Lower leg skin (tissue), 3 donors: ENCODE measurements at regions not wholly inside any gene's neighbourhood (a gene's known extent, or its start where the extent isn't known, plus 50 kb on each side); places are given as distances from the start of the nearest gene placed in this dataset.

ENCODE experiments used
- CTCF ChIP-seq, 3 donors: fragments of 450-650 bp; IDR thresholded peaks; one replicate each; pipeline ENCODE4 v1.5.1; 2016; ENCODE audit warnings: antibody characterized with exemption in 3 of 3, mild to moderate bottlenecking in 3 of 3, moderate library complexity in 2 of 3
- POLR2A ChIP-seq, 2 donors: fragments of 450-650 bp; IDR thresholded peaks; one replicate each; pipeline ENCODE4 v1.6.1; 2016 to 2017; ENCODE audit warnings: antibody characterized with exemption in 2 of 2, mild to moderate bottlenecking in 1 of 2, moderate library complexity in 1 of 2

DNA sequence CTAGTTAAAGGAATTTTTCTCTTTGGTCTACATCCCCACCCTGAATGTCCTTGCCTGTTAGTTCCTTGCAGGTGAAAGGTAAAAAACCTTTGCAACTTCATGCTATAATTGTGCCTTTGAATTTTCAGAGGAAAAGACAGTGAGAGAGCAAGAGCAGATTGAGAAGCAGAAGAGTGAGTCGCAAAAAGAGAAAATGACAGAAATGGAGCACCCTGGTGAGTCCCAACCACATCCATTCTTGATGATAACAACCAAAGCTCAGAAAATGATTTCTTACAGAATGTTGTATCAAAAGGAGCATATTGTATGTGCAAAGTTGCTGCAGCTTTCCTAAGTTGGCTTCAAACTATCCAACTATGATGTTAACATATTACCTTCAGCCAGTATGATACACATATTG lies 165.2 kb upstream of the CENPW start:
- TF ChIP-seq CTCF (IDR thresholded peaks at IDR 0.05) (no peak), POLR2A (IDR thresholded peaks at IDR 0.05) (no peak)
